ENCODE measurements at regions not wholly inside any gene's neighbourhood (a gene's known extent, or its start where the extent isn't known, plus 50 kb on each side); places are given as distances from the start of the nearest gene placed in this dataset.

- no peak for TF ChIP-seq CTCF (IDR thresholded peaks at IDR 0.05)
- no peak for TF ChIP-seq POLR2AphosphoS5 (IDR thresholded peaks at IDR 0.05)
Observed at GRCh38 chr2:239896075-239896474, 129.1 kb downstream of the NDUFA10 start.

Measured in suprapubic skin (tissue), 3 donors.